Erythroblast (primary cell): ENCODE measurements at regions not wholly inside any gene's neighbourhood (a gene's known extent, or its start where the extent isn't known, plus 50 kb on each side); places are given as distances from the start of the nearest gene placed in this dataset.

Source experiments
- DNase-seq, 2 experiments: peaks; one replicate each; lab custom pipeline; 2025; lab: John Stamatoyannopoulos, UW
- GATA1 ChIP-seq: IDR thresholded peaks from 2 replicates; pipeline ENCODE4 v1.6.1; 2011; ENCODE audit warnings: low read depth, mild to moderate bottlenecking, control low read depth, low read length, moderate library complexity
- POLR2A ChIP-seq: IDR thresholded peaks from 2 replicates; pipeline ENCODE4 v1.6.1; 2011; ENCODE audit warnings: mild to moderate bottlenecking, low read length

GRCh38 chr3:154583086-154583634 lies 153.2 kb upstream of the GPR149 start:
- no peak for TF ChIP-seq GATA1
- no peak for TF ChIP-seq POLR2A
- no peak for DNase-seq

GRCh38 chr3:154582501-154582900 lies 152.5 kb upstream of the GPR149 start:
- DNase-seq: no peak
- TF ChIP-seq GATA1 (no peak), POLR2A (no peak)

- DNase-seq: no peak
- TF ChIP-seq GATA1: no peak
- no peak for TF ChIP-seq POLR2A
Observed at GRCh38 chr3:154571553-154572226, 141.7 kb upstream of the GPR149 start.

DNA sequence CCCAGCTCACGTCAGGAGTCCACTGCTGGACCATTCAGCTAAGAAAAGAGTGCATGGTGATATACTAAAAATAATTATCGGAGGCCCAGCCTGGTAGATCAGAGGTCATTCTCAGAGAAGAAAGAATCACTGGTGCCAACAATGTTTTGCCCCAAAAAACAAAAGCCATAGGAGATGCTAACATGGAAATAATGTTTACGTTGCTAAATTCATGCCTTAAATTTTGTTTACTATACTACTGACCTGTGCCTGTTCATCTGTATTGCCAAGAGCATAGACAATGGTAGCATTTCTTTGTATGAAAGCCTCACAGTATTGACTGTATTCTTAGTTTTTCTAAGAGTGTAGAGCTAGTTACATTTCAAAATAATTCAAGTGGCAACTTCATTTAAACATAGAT lies 138.1 kb upstream of the GPR149 start:
- DNase-seq: no peak
- TF ChIP-seq POLR2A (no peak), GATA1 (no peak)

GRCh38 chr3:154559623-154560022 lies 129.6 kb upstream of the GPR149 start:
- DNase-seq: no peak

DNA sequence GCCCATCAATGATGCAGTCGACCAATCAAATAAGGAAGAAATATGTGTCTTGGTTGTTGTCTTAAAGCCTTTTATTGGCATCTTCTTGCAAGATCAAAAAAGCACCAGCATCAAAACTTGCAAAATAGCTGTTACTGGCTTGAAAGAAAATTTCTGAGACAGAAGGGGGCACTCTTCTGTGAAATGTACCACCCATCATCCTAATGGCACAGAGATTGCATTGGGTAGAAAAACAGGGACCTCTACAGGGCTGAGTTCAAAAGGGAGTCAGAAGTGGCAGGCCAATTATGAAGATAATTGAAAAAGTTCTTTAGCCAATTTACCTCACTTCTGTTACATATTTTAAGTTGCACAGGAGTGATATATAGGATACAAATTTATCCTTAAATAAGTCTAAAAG lies 122.3 kb upstream of the GPR149 start:
- TF ChIP-seq POLR2A (no peak), GATA1 (no peak)
- peak; percentile 4 to 9 for DNase-seq

More at GRCh38 chr3:154559623-154560022, 129.6 kb upstream of the GPR149 start:
- TF ChIP-seq GATA1 (no peak), POLR2A (no peak)

DNA sequence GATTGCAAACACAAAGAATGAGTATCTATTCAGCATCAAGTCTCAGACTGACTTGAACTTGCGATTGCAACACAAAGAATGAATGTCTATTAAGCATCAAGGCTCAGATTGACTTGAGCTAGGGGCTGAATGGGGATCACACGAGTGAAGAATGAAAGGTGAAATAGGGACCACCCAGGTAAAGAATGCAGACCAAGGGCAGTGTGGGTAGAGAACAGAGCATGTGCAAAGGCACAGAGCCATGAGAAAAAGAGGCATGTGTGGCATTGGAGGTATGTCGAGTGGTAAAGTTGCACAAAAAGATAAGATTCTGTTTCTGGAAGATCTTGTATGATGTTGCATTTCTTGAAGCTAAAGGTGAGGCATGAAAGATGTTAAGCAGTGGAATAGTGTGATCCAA lies 119.4 kb upstream of the GPR149 start:
- no peak for DNase-seq
- TF ChIP-seq GATA1 (no peak), POLR2A (no peak)

DNA sequence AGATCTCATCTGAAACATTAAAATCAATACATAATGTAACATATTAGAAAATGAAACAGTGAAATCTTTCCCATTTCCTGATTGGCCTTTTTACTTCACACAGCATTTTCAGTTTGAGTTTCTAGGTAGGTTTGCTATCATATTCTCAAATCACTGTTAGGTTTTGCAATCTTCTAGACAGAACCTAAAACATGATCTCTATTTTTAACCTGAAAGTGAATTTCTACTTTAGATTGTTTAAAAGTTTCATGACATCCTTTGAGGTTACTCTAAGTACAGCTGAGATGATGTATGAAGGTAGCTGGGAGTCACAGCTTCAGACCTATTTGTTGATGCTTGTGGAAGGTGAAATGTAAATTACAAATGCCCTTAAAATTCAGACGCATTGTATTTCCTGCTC lies 118.4 kb upstream of the GPR149 start:
- no peak for DNase-seq
- TF ChIP-seq GATA1 (no peak), POLR2A (no peak)

DNA sequence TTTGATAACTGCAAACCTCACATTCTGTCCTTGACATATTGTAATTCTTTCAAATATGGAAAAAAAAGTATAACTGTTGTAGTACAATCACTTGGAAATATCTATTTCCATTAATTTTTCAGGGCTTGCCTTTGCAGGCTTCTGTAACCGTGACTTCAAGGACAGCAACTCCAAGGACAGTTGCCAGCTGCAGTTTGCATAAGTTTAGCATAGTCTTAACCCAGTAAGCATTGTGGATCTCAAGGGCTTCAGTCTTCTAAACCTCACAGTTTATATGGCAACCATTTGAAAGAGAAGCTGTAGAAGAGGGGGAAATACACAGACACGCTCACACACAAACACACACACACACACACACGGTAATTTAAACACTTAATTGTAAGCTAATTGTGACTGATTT lies 112.8 kb upstream of the GPR149 start:
- DNase-seq: no peak
- TF ChIP-seq GATA1: no peak
- no peak for TF ChIP-seq POLR2A

- TF ChIP-seq GATA1 (no peak), POLR2A (no peak)
- no peak for DNase-seq
Observed at GRCh38 chr3:154540950-154541604, 111.1 kb upstream of the GPR149 start.

DNA sequence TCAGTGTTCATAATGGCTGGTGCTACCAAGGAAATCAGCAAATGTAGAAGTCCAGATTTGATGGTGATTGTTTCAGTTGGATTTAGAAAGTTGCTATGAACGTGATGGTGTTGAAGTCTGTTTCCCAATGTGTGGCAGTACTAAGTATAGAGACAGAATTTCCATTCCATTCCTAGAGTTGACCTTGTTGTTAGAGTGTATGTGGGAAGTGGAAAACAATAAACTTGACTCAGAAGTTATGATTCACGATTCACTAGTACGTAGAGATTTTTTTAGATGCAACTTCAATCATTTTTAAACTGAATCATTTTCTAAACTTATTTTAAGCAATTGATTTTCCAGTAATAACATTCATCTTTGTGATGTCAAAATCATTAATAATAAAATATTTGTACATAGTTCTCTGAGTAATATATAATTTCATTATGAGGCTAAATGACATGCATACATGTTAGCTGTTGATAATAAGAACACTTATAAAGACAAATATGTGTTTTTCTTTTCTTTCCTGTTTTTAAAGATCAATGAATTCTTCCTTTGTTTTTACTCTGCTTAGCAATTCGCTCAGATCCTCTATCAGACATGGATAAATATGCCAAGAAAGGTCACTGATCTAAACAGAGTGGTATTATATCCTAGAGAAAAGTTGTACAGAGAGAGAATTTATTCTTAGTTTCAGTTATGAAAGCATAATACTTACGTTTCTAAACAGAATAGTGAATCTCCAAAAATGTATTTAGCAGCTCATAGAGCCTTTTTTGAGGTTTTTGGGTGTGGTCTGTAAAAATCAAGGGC lies 108.8 kb upstream of the GPR149 start:
- TF ChIP-seq POLR2A (no peak), GATA1 (no peak)
- DNase-seq: no peak

DNA sequence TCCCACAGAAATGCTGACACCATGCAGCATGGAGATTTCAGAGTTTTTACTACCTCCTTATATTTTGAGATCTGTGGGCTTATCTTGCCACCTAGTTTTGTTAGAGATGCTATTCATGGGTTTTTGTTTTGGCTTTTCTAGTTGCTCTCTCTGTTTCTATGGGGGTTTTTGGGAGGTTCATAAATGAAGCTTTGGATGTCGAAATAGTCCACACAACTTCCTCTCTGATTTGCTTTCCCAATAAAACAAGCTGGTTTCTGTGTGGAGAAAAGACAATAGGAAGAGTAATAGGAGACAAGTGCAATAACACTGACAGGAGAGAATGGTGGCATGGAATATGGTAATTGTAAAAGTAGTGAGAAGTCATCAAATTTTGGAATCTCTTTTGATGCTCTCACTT lies 106.8 kb upstream of the GPR149 start:
- no peak for DNase-seq
- TF ChIP-seq POLR2A (no peak), GATA1 (no peak)

DNA sequence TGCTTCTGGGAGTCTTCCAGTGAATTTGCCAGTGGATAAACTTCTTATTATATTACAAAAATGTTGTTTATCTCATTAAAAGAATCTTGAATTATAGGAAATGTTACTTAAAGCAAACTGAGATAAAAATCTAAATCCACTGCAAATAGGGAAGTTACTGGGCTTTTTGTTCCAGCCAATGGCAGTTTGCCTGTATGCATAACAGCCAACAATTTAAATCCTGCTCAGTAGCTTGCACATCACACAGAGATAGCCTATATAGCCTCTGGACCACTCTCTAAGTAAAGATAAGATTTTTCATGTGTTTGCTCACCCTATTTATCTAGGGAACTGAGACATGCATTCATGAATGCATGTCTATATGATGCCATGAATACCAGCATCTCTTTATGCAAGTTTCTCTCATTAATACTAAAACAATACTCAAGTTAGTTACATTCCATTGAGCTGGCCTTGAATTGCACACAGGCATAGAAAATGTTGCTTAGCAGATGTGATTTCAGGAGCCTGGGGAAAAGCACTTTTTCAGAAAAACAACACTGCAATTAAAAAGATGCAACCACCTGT lies 92.1 kb upstream of the GPR149 start:
- no peak for DNase-seq
- TF ChIP-seq POLR2A (no peak), GATA1 (no peak)

DNA sequence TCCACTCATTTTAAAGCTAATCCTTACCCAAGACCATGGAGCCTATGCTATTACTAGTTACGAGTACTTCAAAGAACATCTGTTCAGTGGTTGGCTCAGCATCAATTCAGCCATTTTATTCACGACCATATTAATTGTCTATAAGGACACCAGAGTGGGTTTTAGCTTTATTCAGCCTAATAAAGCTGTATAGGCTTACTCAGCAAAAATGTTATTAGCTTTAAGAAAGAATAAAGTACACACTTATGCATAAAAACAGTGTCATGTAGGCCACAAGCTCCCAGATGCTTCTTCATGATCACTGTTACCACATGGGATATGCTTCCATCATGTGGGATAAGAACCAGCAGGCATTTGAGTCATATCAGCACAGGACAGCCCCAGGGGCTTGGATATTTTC lies 87.4 kb upstream of the GPR149 start:
- TF ChIP-seq GATA1 (no peak), POLR2A (no peak)

More for the DNA sequence above, 87.4 kb upstream of the GPR149 start:
- no peak for DNase-seq
